C4-2B (cell line): ENCODE measurements at regions not wholly inside any gene's neighbourhood (a gene's known extent, or its start where the extent isn't known, plus 50 kb on each side); places are given as distances from the start of the nearest gene placed in this dataset.

Source experiments
- H3K27ac ChIP-seq: fragments of 450-650 bp; 2 replicates; pipeline ENCODE4 v1.5.1; 2017
- ZFX ChIP-seq: fragments of 450-650 bp; IDR thresholded peaks from 2 replicates; pipeline ENCODE4 v1.6.1; 2017
- TF ChIP-seq, protein P1 (sequence below): fragments of 450-650 bp; conservative IDR thresholded peaks from 2 replicates; pipeline ENCODE4 v1.5.1; 2017; ENCODE audit warnings: mild to moderate bottlenecking

DNA sequence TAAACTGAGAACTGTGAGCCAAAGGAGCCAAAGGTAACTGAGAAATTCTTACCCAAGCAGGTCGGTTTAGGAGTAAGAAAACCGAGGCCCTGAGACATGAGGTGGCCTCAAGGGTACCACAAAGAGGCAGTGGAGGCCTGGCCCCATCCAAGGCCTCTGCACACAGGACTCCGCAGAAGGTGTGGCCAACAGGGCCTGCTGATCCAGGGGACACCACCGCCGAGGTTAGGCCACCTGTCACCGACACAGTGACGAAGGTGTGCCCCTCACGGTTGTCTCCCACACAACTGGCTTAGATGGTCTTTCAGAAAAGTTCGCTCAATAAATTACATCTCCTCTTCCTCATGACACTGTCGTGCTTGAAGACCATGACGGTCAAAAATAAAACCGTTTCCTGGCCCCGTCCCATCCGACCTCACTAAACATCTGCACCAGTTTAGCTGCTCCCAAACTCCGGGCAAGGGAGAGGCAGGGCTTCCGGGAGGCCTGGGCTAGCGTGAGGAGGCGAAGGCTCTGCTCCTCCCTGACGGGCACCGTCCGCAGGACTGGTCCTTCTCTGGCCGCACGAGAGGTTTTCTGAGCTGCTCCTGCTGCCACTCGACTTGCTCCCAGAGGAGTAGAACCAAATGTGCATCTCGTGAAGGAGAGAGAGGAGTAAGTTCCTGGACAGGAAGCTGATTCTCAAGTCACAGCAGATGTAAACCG lies 442.0 kb downstream of the EIPR1 start:
- TF ChIP-seq, protein P1, sequence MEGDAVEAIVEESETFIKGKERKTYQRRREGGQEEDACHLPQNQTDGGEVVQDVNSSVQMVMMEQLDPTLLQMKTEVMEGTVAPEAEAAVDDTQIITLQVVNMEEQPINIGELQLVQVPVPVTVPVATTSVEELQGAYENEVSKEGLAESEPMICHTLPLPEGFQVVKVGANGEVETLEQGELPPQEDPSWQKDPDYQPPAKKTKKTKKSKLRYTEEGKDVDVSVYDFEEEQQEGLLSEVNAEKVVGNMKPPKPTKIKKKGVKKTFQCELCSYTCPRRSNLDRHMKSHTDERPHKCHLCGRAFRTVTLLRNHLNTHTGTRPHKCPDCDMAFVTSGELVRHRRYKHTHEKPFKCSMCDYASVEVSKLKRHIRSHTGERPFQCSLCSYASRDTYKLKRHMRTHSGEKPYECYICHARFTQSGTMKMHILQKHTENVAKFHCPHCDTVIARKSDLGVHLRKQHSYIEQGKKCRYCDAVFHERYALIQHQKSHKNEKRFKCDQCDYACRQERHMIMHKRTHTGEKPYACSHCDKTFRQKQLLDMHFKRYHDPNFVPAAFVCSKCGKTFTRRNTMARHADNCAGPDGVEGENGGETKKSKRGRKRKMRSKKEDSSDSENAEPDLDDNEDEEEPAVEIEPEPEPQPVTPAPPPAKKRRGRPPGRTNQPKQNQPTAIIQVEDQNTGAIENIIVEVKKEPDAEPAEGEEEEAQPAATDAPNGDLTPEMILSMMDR = no peak
- TF ChIP-seq ZFX = no peak
- H3K27ac ChIP-seq = no peak overlapping the region

DNA sequence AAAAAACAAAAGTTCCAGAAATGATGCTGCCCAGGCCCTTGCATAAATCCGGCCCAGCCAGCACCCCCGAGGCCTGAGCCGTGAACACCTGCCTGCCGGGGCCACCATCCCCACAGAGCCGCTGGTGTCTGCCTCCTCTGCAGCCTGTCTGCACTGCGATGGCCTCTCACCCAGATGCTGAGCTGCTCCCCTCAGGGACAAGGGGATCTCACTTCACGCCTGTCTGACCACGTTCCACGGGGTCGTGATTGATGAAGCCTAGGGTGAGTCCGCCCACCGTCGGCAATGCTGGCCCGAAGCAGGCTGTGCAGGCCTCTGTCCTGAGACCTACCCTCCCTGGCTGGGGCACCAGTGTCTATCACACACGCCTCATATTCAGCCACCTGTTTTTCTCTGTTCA lies 444.2 kb downstream of the EIPR1 start:
- H3K27ac ChIP-seq = no peak overlapping the region
- no peak for TF ChIP-seq ZFX
- TF ChIP-seq, protein P1 = no peak

DNA sequence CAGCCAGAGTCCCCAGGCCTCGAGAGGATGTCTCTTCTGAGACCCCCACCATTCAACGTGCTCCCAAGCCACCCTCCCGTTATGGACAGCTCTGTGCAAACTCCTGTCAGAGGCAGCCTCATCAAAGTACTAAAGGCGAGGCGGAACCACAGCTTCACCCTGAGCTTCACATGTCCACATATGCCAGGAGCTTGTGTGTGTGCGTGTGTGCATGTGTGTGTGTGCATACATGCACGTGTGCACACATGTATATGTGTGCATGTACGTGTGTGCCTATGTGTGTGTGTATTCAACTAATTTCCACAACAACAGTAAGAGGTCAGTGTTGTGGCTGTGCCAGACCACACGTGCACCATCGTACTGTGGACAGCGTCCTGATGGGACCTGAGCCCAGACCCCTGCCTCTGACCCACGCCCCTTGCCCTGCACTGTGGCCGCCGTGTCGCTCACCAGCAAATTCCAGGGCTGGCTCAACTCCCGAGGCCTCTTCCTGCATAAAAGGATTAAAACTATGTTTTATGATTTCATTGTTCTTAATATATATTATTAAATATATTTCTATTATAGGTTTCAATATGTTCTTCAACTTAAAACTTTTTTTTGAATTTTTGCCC lies 444.8 kb downstream of the EIPR1 start:
- H3K27ac ChIP-seq = no peak overlapping the region
- no peak for TF ChIP-seq ZFX
- TF ChIP-seq, protein P1 = no peak

DNA sequence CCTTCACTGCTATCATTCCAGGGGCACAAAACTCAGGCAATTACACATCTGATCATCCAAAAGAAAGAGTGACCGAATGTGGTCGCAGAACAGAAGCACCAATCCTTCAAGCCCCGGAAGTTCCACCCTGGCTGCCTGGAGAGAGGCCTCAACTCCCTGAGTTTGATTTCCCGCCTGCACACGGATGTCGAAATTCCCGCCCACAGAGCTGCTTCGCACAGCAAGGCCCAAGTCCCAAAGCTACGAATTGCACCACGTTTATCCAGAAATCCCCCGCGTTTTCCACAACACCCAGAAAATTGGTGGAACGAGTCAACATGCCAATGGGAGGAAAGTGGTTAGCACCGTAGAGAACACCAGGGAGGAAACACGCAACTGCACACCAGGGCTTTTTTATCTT lies 445.4 kb downstream of the EIPR1 start:
- TF ChIP-seq ZFX = no peak
- TF ChIP-seq, protein P1 = no peak
- H3K27ac ChIP-seq = no peak overlapping the region

DNA sequence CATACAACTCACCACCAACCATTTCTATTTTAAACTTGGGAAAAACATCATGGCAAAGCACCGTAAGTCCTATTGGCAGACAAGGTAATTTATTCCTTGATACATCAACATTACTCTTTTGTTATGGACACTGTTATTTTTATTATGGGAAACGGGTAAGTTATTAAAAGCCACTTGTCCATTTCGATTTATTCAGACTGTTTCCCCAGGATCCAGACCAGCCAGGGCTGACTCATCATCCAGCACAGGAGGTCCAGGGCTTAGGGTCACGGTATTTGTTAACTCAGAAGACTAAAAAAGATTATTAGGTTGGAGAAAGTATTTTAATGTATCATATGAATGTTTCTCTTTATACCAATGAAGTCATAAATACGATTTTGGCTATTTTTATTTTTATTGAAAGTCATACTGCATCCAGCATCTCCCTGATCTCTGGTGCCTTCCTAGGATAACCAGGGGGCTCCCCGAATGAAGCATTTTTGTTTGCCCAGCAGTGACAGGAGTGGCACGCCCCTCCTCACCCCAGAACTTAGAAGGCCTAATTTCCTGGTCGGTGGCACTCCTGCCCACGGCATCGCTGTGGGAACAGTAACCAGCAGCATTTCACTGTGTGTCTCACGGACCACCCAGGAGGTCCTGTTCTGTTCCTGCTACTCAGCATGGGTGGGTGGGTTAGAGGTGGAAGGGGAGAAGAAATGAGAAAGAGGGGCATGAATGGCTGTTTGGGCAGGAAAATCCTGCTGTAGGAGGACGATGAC lies 446.1 kb downstream of the EIPR1 start:
- H3K27ac ChIP-seq = no peak overlapping the region
- no peak for TF ChIP-seq ZFX
- TF ChIP-seq, protein P1 = no peak

DNA sequence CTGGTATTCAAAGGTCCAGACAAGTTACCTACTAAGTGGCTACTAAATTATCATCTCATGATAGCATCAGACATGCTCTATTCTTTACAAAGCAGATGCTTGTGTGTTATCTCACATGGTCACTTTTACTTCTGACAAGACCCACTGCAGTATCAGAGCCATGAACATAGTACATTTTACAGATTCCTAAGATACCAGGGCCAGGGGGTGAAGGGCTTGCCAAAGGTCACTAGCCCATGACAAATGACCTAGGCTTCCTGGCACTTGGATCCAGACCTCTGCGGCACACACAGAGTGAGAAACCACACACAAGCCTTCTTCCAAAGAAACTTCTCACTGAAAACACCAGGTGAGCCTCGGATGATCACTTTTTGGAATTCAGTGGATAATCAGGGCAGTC lies 446.8 kb downstream of the EIPR1 start:
- TF ChIP-seq, protein P1 = no peak
- no peak for TF ChIP-seq ZFX
- H3K27ac ChIP-seq = no peak overlapping the region

DNA sequence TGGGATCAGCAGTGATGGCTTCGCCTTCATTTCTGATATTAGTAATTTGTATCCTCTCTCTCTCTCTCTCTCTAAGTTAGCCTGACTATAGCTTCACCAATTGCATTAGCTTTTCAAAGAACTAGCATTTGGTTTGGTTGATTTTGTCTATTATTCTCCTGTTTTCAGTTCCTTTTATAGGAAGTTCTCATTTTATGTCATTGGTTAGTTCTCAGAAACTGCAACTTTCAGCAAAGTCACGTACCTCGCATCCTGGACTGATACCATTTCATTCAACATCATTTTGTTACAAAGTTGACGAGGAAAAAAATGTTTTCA lies 450.8 kb downstream of the EIPR1 start:
- H3K27ac ChIP-seq = no peak overlapping the region
- no peak for TF ChIP-seq ZFX
- TF ChIP-seq, protein P1 = no peak
